H9 (cell line): ENCODE measurements at regions not wholly inside any gene's neighbourhood (a gene's known extent, or its start where the extent isn't known, plus 50 kb on each side); places are given as distances from the start of the nearest gene placed in this dataset.

ENCODE experiments used
- DNase-seq: peaks from one replicate; pipeline ENCODE4 v3.0.0-alpha.2; 2017
- H2AFZ ChIP-seq: one replicate; pipeline ENCODE4 v1.6.1; 2013; ENCODE audit warnings: mild to moderate bottlenecking, low read length, control low read depth, moderate library complexity
- H2AK5ac ChIP-seq: 2 replicates; pipeline ENCODE4 v1.6.1; 2013; ENCODE audit warnings: low read length, control low read depth, mixed read lengths; ENCODE audit not compliant: insufficient read length
- H2BK120ac ChIP-seq: one replicate; pipeline ENCODE4 v1.6.1; 2013; ENCODE audit warnings: low read depth, mild to moderate bottlenecking, low read length, control low read depth, inconsistent platforms; ENCODE audit not compliant: poor library complexity, severe bottlenecking
- H2BK12ac ChIP-seq: 2 replicates; pipeline ENCODE4 v1.6.1; 2013; ENCODE audit warnings: low read length, control low read depth, mixed read lengths, low read depth; ENCODE audit not compliant: insufficient read length
- H2BK15ac ChIP-seq: 2 replicates; pipeline ENCODE4 v1.6.1; 2013; ENCODE audit warnings: low read depth, low read length, control low read depth
- H2BK20ac ChIP-seq: one replicate; pipeline ENCODE4 v1.6.1; 2013; ENCODE audit warnings: low read depth, mild to moderate bottlenecking, low read length, control low read depth, inconsistent platforms; ENCODE audit not compliant: poor library complexity, severe bottlenecking
- H2BK5ac ChIP-seq: 2 replicates; pipeline ENCODE4 v1.6.1; 2013; ENCODE audit warnings: low read length, control low read depth, mixed read lengths; ENCODE audit not compliant: insufficient read length
- H3K14ac ChIP-seq: 2 replicates; pipeline ENCODE4 v1.6.1; 2013; ENCODE audit warnings: low read length, control low read depth; ENCODE audit not compliant: insufficient read depth
- H3K18ac ChIP-seq: 2 replicates; pipeline ENCODE4 v1.6.1; 2013; ENCODE audit warnings: low read depth, mild to moderate bottlenecking, mixed read lengths, low read length, control low read depth; ENCODE audit not compliant: insufficient read length
- H3K23ac ChIP-seq: 2 replicates; pipeline ENCODE4 v1.6.1; 2013; ENCODE audit warnings: low read length, control low read depth, mixed read lengths, low read depth; ENCODE audit not compliant: insufficient read length
- H3K23me2 ChIP-seq: 2 replicates; pipeline ENCODE4 v1.6.1; 2013; ENCODE audit warnings: low read depth, mild to moderate bottlenecking, mixed read lengths, low read length, control low read depth; ENCODE audit not compliant: insufficient read length, poor library complexity, severe bottlenecking
- H3K27ac ChIP-seq: 2 replicates; pipeline ENCODE4 v1.5.1; 2013; ENCODE audit warnings: low read length, control low read depth, mixed read lengths, low read depth; ENCODE audit not compliant: insufficient read length
- H3K27me3 ChIP-seq: 2 replicates; pipeline ENCODE4 v1.6.1; 2013; ENCODE audit warnings: low read length, control low read depth, inconsistent platforms; ENCODE audit not compliant: insufficient read depth
- H3K4ac ChIP-seq: 2 replicates; pipeline ENCODE4 v1.6.1; 2013; ENCODE audit warnings: low read depth, mild to moderate bottlenecking, control low read depth, inconsistent platforms, low read length, moderate library complexity
- H3K4me1 ChIP-seq: 2 replicates; pipeline ENCODE4 v1.6.1; 2013; ENCODE audit warnings: low read length, control low read depth, inconsistent platforms; ENCODE audit not compliant: insufficient read depth
- H3K4me2 ChIP-seq: 2 replicates; pipeline ENCODE4 v1.6.1; 2013; ENCODE audit warnings: low read length, control low read depth, mixed read lengths; ENCODE audit not compliant: insufficient read length, insufficient read depth
- H3K56ac ChIP-seq: 2 replicates; pipeline ENCODE4 v1.6.1; 2013; ENCODE audit warnings: low read depth, mild to moderate bottlenecking, mixed read lengths, low read length, control low read depth; ENCODE audit not compliant: insufficient read length
- H3K79me1 ChIP-seq: 2 replicates; pipeline ENCODE4 v1.6.1; 2013; ENCODE audit warnings: low read depth, mild to moderate bottlenecking, moderate library complexity, low read length, control low read depth, inconsistent platforms; ENCODE audit not compliant: insufficient read depth, poor library complexity, severe bottlenecking
- H3K79me2 ChIP-seq: 2 replicates; pipeline ENCODE4 v1.6.1; 2013; ENCODE audit warnings: low read length, control low read depth, inconsistent platforms; ENCODE audit not compliant: insufficient read depth
- H3K9ac ChIP-seq: 2 replicates; pipeline ENCODE4 v1.6.1; 2013; ENCODE audit warnings: low read length, control low read depth, mixed read lengths; ENCODE audit not compliant: insufficient read length; ENCODE audit errors: extremely low read depth
- H3K9me3 ChIP-seq: one replicate; pipeline ENCODE4 v1.6.1; 2013; ENCODE audit warnings: low read depth, low read length, inconsistent platforms; ENCODE audit not compliant: control insufficient read depth
- H3T11ph ChIP-seq: one replicate; pipeline ENCODE4 v1.6.1; 2013; ENCODE audit warnings: mild to moderate bottlenecking, low read length, control low read depth, inconsistent platforms
- H4K20me1 ChIP-seq: one replicate; pipeline ENCODE4 v1.6.1; 2013; ENCODE audit not compliant: control insufficient read depth, insufficient read length, insufficient read depth
- H4K5ac ChIP-seq: 2 replicates; pipeline ENCODE4 v1.6.1; 2013; ENCODE audit warnings: low read depth, mild to moderate bottlenecking, mixed read lengths, low read length, control low read depth; ENCODE audit not compliant: insufficient read length
- H4K8ac ChIP-seq: replicated peaks from 2 replicates; pipeline ENCODE4 v1.6.1; 2013; ENCODE audit warnings: low read length, control low read depth, mixed read lengths, low read depth; ENCODE audit not compliant: insufficient read length
- H4K91ac ChIP-seq: 2 replicates; pipeline ENCODE4 v1.6.1; 2013; ENCODE audit warnings: low read depth, mild to moderate bottlenecking, moderate library complexity, mixed read lengths, low read length, control low read depth; ENCODE audit not compliant: insufficient read length
- H3K27ac Mint-ChIP-seq, 3 experiments: 2 replicates in 2 of 3; 3 replicates in 1 of 3; pipeline ENCODE4 v1.8.0; 2020 to 2021; ENCODE audit warnings: mixed read lengths in 3 of 3, mild to moderate bottlenecking in 1 of 3, moderate library complexity in 1 of 3
- H3K27me3 Mint-ChIP-seq: 2 replicates; pipeline ENCODE4 v1.8.0; 2021; ENCODE audit warnings: low read depth, mild to moderate bottlenecking, moderate library complexity, mixed read lengths
- H3K36me3 Mint-ChIP-seq, 3 experiments: 2 replicates in 2 of 3; 3 replicates in 1 of 3; pipeline ENCODE4 v1.8.0; 2020 to 2021; ENCODE audit warnings: low read depth in 3 of 3, mixed read lengths in 3 of 3; ENCODE audit not compliant: insufficient read depth in 1 of 3
- H3K4me1 Mint-ChIP-seq, 2 experiments: 2 replicates each; pipeline ENCODE4 v1.8.0; 2020; ENCODE audit warnings: mixed read lengths in 2 of 2
- H3K4me3 Mint-ChIP-seq, 2 experiments: 2 replicates in 1 of 2; 3 replicates in 1 of 2; pipeline ENCODE4 v1.8.0; 2020 to 2021; ENCODE audit warnings: mild to moderate bottlenecking in 2 of 2, mixed read lengths in 2 of 2, moderate library complexity in 1 of 2
- H3K9me3 Mint-ChIP-seq, 2 experiments: 2 replicates in 1 of 2; 3 replicates in 1 of 2; pipeline ENCODE4 v1.8.0; 2020; ENCODE audit warnings: mild to moderate bottlenecking in 2 of 2, mixed read lengths in 2 of 2, moderate library complexity in 1 of 2
- CTCF ChIP-seq: fragments of 200-600 bp; sonication (generic); conservative IDR thresholded peaks from 3 replicates; pipeline ENCODE4 v1.8.0; 2021; ENCODE audit warnings: antibody characterized with exemption, mild to moderate bottlenecking
- WGBS: extraction: QIAGEN DNeasy Blood & Tissue Kit; methylation state at CpG from one replicate; pipeline ENCODE4 v1.1.7; 2013; ENCODE audit warnings: missing lambda C conversion rate, low lambda C conversion rate, mixed read lengths; ENCODE audit not compliant: insufficient read length; ENCODE audit errors: extremely low coverage; 5-methylcytosine and 5-hydroxymethylcytosine counted together

GRCh38 chr10:117669122-117669521 lies 126.6 kb downstream of the EMX2 start:
- Histone ChIP-seq H2BK120ac (no peak overlapping the region), H3K27ac (no peak overlapping the region), H3K4ac (no peak overlapping the region), H3K18ac (no peak overlapping the region), H3K27me3 (no peaks in the 10 kb centered on the region), H3K23me2 (no peaks in the 10 kb centered on the region), H3K23ac (no peak overlapping the region), H2AFZ (no peak overlapping the region), H3T11ph (no peak overlapping the region), H3K14ac (no peak overlapping the region), H4K20me1 (no peaks in the 10 kb centered on the region), H3K4me2 (no peak overlapping the region), H2BK5ac (no peak overlapping the region), H3K9me3 (no peaks in the 10 kb centered on the region), H3K79me2 (no peaks in the 10 kb centered on the region), H4K8ac (peak overlapping the region; percentile 45), H4K5ac (no peak overlapping the region), H3K9ac (no peak overlapping the region), H2AK5ac (no peak overlapping the region), H2BK15ac (no peak overlapping the region), H3K56ac (no peak overlapping the region), H2BK12ac (no peak overlapping the region), H2BK20ac (no peak overlapping the region), H3K4me1 (no peaks in the 10 kb centered on the region), H3K79me1 (no peaks in the 10 kb centered on the region), H4K91ac (no peak overlapping the region)
- no CpG with 5 or more reads among the region's 6 CpGs for WGBS
- Mint-ChIP-seq H3K4me3 (no peak overlapping the region), H3K27me3 (peaks cover 8% of the 10 kb centered on the region), H3K9me3 (no peaks in the 10 kb centered on the region), H3K27ac (no peak overlapping the region), H3K36me3 (no peaks in the 10 kb centered on the region), H3K4me1 (peaks cover 0 to 3% of the 10 kb centered on the region in 2 experiments; a peak in 1 of 4 replicates)
- DNase-seq: no peak
- no peak for TF ChIP-seq CTCF
